ENCODE measurements at regions not wholly inside any gene's neighbourhood (a gene's known extent, or its start where the extent isn't known, plus 50 kb on each side); places are given as distances from the start of the nearest gene placed in this dataset.

DNA sequence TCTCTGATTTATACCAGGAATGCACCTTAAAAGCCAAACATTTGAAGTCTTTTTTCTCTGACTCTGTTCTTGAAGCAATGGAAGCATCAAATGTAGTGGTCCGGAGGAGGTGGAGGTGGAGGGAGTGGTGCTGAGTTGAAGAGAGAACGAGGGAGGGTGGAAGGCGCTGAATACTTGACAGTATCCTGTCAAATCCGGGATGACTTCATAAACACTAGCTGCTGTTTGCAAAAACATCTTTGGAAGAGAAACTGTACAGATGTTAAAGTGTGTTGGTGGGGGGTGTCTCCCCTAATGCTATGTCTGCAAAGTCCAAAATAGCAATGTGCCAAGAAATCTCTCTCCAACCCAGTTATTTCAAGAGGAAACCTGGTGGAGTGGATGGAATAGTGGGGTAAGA, 328.5 kb upstream of the AUTS2 start:
- Histone ChIP-seq H3K4me3 (ENCODE audit: extremely low read depth in 1 of 4, insufficient read depth in 2 of 4, low read depth in 3 of 4, low read length in 4 of 4) (no peak overlapping the region), H2BK5ac (ENCODE audit: low read depth, low read length) (no peak overlapping the region), H2BK20ac (ENCODE audit: low read length) (no peak overlapping the region), H3K36me3 (ENCODE audit: control insufficient read depth in 2 of 4, insufficient read depth in 4 of 4, low read length in 3 of 4) (no peaks in the 10 kb centered on the region), H2BK12ac (ENCODE audit: low read depth, low read length) (no peak overlapping the region), H3K4me2 (ENCODE audit: insufficient read depth in 1 of 2, low read depth in 2 of 2, low read length in 2 of 2) (no peak overlapping the region), H3K79me2 (ENCODE audit: control insufficient read depth in 1 of 2, insufficient read depth in 2 of 2, low read length in 2 of 2) (no peaks in the 10 kb centered on the region), H3K23ac (ENCODE audit: insufficient read length) (no peak overlapping the region), H4K20me1 (replicated peaks in 1 of 2; ENCODE audit: control insufficient read depth in 1 of 2, insufficient read depth in 2 of 2, low read length in 2 of 2) (no peaks in the 10 kb centered on the region), H2BK120ac (replicated peaks; ENCODE audit: low read depth, low read length) (no peak overlapping the region), H3K27ac (ENCODE audit: low read depth, low read length) (no peak overlapping the region), H3K79me1 (ENCODE audit: low read depth, low read length) (no peaks in the 10 kb centered on the region), H2AFZ (ENCODE audit: low read length) (no peak overlapping the region), H3K14ac (ENCODE audit: insufficient read length) (no peak overlapping the region), H3K27me3 (replicated peaks in 1 of 4; ENCODE audit: control insufficient read depth in 3 of 4, extremely low read depth in 1 of 4, insufficient read depth in 3 of 4, low read length in 3 of 4) (no peaks in the 10 kb centered on the region), H3K9ac (replicated peaks in 1 of 4; ENCODE audit: extremely low read depth in 1 of 4, low read depth in 3 of 4, low read length in 3 of 4) (no peak overlapping the region), H3K23me2 (ENCODE audit: low read depth, low read length) (no peaks in the 10 kb centered on the region), H3K56ac (replicated peaks; ENCODE audit: insufficient read length, low read depth, low read length) (no peak overlapping the region), H4K5ac (ENCODE audit: insufficient read length, low read depth, low read length) (no peak overlapping the region), H4K8ac (ENCODE audit: extremely low read depth, insufficient read depth, low read length) (no peak overlapping the region), H3K4ac (replicated peaks; ENCODE audit: insufficient read length, low read depth, low read length) (no peak overlapping the region), H3K18ac (ENCODE audit: extremely low read depth, low read length) (no peak overlapping the region), H4K91ac (replicated peaks; ENCODE audit: insufficient read length, low read length) (no peak overlapping the region), H3K4me1 (replicated peaks in 1 of 4; ENCODE audit: control insufficient read depth in 3 of 4, insufficient read depth in 4 of 4, low read length in 3 of 4) (no peaks in the 10 kb centered on the region), H3K9me3 (ENCODE audit: insufficient read depth in 2 of 2, low read depth in 1 of 2, low read length in 1 of 2) (no peaks in the 10 kb centered on the region), H2AK5ac (ENCODE audit: low read depth, low read length) (no peak overlapping the region), H2BK15ac (ENCODE audit: low read length) (no peak overlapping the region)
- FAIRE-seq (no peak), DNase-seq (ENCODE audit: low read depth in 1 of 2, low spot score in 2 of 2) (no peak)
- CTCF ChIA-PET (ENCODE audit: partially characterized antibody): interaction anchor here (0.6 kb wide), 2 partner anchors 214 to 307 kb away, joined by 3 read pairs; no protein-coding TSS in a partner anchor
- POLR2A ChIA-PET (ENCODE audit: partially characterized antibody): no interaction called here
- 87% methylated on average over 4 of the region's 4 CpGs; no CpG with 5 or more reads in 1 of the 2 experiments for WGBS, 2 experiments (ENCODE audit: extremely low coverage in 1 of 2, insufficient coverage in 1 of 2, insufficient read length in 1 of 2, insufficient replicate concordance in 2 of 2, low coverage in 1 of 2, low lambda C conversion rate in 2 of 2, missing lambda C conversion rate in 1 of 2)
- TF ChIP-seq HDAC6 (IDR thresholded peaks at IDR 0.05; ENCODE audit: low read depth, low read length) (no peak), EP300 (IDR thresholded peaks at IDR 0.05; ENCODE audit: borderline replicate concordance in 1 of 2, low read depth in 2 of 2, low read length in 2 of 2) (no peak), CBX5 (IDR thresholded peaks at IDR 0.05; ENCODE audit: low read depth, low read length) (no peak), SP4 (IDR thresholded peaks at IDR 0.05; ENCODE audit: low read length) (no peak), KDM4A (IDR thresholded peaks at IDR 0.05; ENCODE audit: low read depth, low read length, severe bottlenecking) (no peak), GABPA (IDR thresholded peaks at IDR 0.05; ENCODE audit: borderline replicate concordance, insufficient read depth, low read length) (no peak)

Data from H1 (cell line).